B cell (primary cell): ENCODE measurements at regions not wholly inside any gene's neighbourhood (a gene's known extent, or its start where the extent isn't known, plus 50 kb on each side); places are given as distances from the start of the nearest gene placed in this dataset.

Experiments
- CTCF ChIP-seq: fragments of 200-600 bp; IDR thresholded peaks from one replicate; pipeline ENCODE4 v1.8.0; 2022; ENCODE audit warnings: antibody characterized with exemption, mild to moderate bottlenecking
- EZH2 ChIP-seq: IDR thresholded peaks from 2 replicates; pipeline ENCODE4 v1.6.1; 2012; ENCODE audit warnings: borderline replicate concordance, low read depth, mild to moderate bottlenecking, moderate library complexity, low read length; ENCODE audit not compliant: insufficient read depth, poor library complexity, severe bottlenecking

GRCh38 chr6:81925201-81925600, 172.7 kb upstream of the TENT5A start:
- TF ChIP-seq EZH2 (no peak), CTCF (no peak)
